ENCODE measurements at regions not wholly inside any gene's neighbourhood (a gene's known extent, or its start where the extent isn't known, plus 50 kb on each side); places are given as distances from the start of the nearest gene placed in this dataset.

DNA sequence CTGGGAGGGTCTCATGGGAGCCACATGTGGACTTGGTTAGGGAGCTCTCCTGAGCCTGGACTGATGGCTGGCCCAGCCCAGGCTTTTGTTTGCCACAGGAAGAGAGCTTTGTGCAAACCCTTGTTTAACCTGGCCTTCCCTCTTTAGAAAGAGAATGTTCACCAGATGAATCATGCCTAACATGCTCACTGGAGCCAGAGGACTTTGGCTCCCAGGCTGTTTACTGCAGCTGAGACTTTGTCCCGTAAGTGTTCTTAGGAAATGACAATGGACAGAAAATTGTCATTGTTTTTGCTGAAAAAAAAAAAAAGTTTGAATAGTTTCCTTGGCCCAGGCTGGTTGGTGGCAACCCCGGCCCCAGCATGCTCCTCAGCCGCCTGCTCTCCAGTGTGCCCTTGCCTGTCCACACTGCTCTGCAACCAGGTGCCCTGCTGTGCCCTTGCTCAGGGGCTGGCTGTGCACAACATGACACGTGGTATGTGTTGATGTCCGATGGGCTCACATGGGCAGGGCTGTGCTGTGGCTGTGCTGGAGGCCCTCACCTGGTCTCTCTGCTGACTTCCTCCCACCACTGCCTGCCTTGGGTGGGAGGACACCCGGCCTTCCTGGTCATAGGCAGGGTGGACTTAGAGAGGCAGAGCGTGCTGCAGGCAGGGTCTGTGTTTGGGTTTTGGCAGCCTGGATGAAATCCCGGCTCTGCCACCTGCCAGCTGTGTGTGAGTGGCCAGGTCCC is 215.3 kb upstream of the ZNF32 start:
- no peak for DNase-seq

DNA sequence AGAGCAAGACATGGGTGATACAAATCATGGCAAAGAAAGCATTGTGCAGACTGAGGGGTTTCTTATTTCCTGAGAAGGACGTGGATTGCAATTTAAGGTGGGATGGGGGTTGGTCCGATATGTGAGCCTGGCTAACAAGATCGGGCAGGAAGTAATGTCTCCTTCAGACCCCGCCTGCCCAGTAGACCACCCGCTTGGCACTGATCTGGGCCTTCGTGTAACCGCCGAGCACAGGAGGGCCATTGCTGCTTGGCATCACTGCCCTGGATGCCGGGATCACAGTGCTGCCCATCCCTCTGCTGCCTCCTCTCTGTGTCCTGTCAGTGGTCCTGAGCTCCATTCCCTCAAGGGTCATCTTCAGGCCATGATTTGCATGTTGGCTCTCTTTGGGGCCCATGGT is 214.6 kb upstream of the ZNF32 start:
- no peak for DNase-seq

DNA sequence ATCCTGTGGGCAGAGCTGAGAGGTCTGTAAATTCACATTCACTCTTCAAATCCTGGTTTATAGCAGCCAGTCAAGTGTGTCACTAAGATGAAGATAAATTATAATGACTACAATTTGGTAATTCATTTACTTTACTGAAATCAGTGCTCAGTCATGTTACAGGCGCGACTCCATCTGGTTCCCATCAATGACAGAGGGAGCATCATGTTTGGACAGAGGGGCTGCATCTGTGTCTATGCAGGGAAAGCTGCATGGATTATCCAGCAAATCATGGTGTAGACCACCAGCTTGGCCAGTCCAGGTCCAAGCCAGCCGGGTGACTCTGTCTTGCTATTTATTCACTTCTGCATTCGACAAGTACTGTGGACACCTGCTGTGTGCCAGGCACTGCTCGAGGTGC is 214.1 kb upstream of the ZNF32 start:
- no peak for DNase-seq

DNA sequence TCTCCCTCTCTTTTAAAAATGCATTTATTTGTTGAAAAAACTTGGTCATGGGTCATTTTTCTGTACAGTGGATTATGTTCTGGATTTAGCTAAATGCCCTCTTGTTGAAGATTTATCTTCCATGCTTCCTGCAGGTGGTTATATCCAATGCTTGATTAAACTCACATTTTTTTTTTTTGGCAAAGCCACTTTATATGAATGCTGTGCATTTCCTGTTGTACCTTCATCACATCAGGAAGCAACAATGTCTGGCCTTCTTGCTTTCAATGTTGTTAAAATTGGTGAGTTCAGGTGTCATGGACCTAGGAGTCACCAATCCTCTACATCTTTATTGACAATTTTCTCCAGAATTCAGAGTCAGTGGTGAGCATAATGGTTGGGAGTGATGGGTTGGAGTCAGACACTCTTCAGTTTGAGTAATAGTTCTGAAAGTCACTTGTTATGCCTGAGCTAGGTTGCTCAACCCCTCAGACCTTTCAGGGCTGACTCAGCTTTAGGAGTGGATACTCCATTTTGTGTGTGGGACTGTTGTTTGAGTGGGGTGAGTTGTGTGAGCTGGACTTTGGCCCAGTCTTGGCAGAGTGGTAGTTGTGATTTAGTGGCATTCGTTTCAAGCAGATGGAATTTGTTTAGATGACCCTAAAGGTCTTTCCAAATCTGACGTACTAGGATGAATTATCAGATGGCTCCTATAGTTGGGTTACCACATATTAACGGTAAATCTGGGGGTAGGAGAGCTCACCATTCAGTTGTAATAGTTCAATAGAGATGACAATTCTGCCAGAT is 213.5 kb upstream of the ZNF32 start:
- DNase-seq = no peak

DNA sequence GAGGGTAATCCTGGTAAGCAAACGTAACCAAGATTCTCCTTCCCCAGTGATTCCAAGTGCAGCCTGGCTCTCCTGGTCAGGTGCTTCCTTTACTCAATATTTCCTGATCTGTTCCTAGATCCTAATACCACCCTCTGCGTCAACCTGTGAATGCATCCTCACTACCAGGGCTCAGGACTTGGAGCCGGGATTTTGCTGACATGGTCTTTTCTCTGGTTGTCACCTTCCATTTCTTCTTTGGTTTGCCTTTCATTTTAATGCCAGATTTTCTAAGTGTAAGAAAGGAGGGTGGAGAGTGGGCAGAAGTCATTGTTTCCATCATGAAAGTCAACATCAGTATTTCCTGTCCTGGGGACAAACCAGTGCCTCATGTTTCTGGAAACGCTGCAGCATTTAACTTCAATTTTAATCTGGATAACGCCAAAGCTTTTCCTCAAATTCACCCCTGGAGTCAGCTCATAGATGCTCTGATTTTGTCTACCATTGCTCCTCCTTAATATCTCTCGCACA is 210.4 kb upstream of the ZNF32 start:
- DNase-seq = no peak

DNA sequence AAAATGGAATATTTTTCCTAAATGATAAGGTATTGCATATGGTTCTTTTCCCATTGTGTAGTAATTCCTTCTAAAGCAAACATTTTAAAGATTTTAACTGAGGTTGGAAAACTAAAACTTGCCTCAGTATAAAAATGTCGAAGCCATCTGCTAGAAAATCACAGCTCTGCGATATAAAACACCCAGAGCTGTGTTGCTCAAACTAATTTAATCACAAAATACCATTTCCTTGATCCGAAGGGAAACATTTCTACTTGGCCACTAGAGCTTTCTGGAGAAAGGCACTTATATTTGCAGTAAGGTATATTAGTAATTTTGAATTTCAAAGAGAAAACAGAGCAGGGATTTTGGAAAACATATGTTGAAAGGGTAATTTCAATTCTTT is 209.2 kb upstream of the ZNF32 start:
- DNase-seq = no peak

DNA sequence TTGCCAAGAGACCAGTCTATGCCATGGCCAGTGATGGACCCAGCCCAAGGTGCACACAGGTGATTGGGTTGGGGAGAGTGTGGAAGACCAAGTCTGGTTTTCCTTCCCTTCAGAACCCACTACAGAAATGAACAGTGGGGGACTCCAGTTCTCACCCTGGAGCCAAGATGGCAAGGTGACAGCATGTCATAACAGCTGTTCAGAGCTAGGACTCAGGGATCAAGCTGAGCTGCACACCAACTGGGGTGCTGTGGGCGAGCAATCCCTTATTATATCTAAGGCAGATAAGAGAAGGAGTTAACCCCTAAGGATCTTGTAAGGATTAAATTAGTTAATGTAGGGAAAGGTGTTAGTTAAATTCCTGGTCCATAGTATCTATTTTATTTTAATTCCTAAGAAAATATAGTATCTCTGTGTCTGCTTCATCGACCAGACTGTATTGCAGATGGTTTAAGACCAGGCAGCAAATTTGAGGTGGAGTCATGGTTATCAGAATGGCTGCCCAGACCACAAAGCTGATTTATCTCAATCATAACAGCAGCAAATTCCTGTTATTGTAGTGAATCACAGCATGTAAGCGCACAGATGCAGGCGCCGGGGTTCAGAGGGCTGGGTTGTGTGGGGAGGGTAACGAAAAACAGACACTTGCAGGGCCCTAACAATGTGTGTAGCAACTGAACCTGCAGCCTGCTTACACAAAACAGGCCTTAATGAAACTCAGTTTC is 208.7 kb upstream of the ZNF32 start:
- no peak for DNase-seq

DNA sequence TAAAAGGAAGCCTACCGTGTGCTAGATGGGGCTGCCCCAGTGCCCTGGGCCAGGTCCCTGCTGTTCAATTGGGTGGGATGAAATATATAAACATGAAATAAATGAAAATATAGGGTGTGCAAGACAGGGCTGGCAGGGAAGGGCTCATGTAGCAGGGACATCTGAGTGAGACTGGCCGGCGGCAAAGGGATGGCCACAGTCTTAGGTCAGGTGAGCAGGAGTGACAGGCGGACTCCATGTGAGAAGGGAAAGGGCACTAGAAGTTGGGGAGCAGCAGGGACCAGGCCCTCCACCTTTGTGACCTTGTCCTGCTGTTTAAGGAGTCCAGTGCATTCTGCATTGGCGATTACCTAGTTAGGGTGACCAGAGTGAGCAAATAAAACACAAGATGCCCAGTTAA is 207.6 kb upstream of the ZNF32 start:
- DNase-seq = no peak

DNA sequence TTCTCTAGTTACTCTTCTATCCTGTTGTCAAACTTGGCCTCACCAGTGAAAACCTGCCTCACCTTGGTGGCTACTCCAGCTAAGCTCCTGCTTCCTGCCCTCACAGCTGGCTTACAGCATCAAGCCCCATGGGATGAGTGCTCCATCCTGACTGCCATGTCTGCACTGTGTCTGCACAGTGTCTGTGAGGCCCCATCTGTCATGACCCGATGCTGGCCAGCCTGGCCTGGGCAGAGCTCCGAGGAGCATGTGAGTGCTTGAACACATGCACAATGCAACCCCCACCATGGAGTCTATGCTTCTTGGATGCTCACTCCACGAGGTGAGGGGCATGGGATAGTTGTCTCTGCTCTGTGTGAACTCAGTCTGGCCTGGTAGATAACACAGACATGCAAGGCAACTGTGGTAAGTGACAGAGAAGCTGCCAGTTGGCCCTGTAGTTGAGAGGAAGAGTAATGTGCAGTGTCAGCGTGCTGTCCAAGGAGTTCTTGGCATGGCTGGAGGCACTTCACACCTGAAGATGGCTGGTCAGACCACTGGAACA is 207.1 kb upstream of the ZNF32 start:
- no peak for DNase-seq

DNA sequence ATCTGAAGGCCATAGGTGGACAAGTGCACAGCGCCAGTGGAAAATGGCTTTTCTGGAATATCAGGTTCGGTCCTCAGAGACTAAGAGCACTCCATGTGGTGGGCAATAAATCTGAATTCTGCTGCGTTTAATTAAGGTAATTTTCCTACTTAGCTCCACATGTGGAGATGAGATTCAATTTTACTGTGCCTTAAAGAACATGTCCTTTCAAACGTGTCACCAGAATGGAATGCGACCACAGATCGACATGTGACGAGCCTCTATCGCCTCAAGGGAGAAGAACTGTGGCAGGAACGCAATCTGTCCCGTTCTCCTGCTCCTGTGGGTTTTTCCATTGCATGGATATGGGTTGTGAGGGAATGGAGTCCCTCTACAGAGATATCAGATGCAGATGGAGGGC is 205.3 kb upstream of the ZNF32 start:
- no peak for DNase-seq

DNA sequence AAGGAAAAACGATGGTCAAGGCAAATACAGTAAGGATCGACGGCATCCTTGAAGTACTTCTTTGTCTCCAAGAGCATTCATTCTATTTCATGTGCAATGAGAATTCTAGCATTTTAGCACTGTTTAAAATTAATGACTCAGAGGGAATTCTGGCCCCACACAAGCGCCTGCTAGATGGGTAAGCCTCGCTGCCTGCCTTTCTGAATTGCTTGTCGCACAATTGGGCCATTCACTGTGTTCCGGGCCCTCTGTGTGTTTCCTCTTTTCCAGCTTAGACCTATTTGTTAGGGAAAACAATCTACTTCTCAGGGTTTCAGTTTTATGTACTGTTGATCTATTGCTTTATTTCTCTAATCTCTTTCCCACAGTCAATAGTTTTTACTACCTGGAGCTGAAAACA is 204.7 kb upstream of the ZNF32 start:
- no peak for DNase-seq

DNA sequence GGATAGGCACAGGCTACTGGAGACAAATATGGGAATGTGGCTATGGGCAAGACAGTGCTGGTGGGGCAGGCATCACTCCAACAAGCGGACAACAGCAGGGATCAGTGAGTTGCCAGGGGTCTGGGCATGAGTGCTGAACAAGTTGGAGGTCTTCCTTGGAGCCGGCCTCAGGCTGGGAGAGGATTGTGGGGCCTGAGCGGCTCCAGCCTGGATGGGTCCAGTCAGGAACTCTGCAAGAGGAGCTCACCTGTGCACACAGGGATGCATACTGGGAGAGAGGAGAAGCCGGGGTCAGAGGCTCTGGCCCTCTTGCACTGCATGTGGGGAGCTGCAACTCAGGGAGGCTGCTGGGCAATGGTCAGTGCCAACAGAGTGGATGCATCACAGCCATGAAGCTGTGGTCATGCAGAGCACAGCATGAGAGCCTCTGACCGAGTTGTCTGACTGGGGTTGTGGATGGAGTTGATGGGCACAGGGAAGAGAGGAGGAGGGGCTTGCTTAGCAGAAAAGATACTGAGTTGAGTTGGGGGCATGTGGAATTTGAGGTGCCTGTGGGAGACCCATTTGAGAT is 204.0 kb upstream of the ZNF32 start:
- DNase-seq = no peak

DNA sequence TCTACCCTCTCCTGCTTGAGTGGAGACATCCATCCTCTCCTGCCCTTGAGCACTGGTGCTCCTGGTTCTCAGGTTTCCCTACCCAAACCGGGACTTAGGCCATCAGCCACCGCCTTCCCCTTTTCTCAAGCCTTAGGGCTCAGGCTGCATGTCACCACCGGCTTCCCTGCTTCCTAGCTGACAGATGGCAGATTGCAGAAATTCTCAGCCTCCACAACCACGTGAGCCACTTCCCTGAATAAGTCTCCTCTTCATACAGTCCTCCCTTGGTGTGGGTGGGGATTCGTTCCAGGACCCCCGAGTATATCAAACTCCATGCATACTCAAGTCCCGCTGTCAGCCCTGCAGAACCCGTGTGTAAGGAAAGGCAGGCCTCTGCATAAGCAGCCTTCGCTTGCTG is 203.5 kb upstream of the ZNF32 start:
- no peak for DNase-seq

DNA sequence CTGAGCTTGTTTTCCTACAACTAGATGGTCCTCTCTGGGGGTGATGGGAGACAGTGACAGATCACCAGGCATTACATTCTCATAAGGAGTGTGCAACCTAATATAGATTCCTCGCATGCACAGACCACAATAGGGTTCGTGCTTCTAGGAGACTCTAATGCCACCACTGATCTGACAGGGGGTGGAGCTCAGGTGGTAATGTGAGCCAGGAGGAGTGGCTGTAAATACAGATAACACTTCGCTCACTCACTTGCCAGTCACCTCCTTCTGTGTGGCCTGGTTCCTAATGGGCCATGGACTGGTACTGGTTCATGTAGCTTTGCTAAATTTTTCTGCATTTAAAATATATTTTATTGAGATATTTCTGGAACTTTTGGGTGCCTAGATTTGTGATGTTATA is 202.3 kb upstream of the ZNF32 start:
- no peak for DNase-seq

DNA sequence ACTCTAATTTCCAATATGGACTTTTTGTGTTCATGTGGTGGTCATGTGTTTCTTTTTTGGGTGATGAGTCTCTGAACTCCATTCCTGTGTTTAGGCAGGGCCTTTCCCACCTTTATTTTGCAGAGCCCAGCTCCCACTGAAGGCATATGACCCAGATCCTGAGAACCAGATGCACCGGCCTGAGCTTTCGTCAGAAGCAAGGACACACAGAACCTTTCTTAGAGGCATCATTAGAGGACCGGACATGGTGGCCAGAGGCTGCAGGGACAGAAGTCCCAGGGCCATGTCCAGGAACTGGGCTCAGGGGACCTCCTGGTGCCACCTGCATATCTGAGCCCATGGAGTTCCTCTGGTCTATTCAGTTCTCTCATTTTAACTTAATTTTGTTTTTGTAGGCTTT is 200.9 kb upstream of the ZNF32 start:
- DNase-seq = no peak

DNA sequence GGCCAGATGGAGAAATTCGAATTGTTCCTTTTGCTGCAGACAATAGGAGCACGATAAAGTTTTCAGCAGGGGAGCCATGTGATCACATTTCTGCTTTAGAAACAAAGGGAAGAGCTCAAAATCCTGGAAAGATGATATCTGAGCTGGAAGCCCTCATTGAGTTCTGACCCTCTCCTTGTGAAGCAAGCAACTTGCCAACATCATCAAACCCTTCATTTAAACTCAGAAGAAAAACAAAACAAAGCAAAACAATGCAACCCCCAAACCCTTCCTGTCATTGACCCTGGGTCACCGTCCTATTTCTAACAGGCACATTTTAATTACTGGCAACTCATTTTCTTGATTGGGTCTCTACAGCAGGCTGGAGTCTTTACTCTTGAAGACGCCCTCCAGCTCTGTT is 198.3 kb upstream of the ZNF32 start:
- DNase-seq = no peak

DNA sequence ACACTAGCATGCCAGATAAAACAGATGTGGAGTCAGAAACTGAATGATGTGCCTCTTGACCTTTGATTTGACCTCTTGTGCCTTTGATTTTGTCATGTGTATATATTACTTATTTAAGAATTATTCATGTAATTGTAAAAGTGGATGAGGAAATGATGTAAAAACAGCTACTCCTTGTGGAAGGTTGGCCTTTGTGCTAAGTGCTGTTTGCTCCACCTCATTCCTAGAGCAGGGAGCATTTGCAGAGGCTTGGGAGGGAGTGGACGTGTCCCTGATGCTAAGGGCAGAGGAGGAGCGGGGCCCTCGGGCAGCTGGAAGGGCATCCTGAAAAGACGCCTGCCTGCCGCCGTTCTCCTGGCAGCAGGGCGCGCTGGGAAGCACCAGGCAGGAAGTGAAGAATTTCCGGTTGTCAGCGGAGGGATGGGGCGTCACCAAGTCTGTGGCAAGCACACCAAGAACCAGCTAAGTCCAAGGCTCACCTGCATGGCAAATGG is 197.6 kb upstream of the ZNF32 start:
- DNase-seq = peak; percentile 64

DNA sequence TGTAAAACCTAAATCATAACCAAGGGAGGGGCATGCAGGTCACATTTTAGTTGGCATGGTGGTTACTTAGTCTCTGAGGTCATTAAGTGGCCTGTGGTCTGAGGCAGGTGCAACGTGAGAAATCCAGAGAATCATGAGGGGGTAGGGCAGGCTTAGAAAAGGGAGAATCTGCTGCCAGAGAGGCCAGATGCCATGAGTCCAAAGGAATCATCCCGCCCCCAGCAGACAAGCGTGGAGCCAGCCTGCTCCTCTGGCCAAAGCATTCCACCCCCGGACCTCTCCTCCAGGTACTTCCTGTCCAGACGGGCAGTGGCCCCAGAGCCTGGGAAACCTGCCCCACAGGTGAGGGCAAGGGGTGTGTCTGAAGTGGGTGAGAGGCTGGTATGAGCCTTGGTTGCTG is 196.4 kb upstream of the ZNF32 start:
- DNase-seq = no peak

DNA sequence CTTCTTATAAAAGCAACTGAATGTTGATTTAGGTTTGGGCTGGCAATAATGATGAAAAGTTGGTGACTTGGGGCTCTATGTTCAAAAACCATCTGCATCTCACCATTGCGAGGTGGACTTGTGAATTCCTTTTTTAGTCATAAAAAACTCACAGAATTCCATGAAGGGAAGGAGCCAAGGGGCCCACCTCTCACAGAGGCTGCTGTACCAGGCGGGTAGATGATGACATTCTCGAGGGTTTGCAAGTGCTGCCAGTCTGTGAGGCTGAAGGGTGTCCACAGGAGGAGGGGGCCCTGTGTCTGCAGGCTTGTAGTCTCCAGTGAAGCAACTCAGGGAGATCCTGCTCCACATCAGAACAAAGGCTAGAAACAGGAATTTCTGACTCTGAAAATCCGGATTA is 195.5 kb upstream of the ZNF32 start:
- DNase-seq = no peak

DNA sequence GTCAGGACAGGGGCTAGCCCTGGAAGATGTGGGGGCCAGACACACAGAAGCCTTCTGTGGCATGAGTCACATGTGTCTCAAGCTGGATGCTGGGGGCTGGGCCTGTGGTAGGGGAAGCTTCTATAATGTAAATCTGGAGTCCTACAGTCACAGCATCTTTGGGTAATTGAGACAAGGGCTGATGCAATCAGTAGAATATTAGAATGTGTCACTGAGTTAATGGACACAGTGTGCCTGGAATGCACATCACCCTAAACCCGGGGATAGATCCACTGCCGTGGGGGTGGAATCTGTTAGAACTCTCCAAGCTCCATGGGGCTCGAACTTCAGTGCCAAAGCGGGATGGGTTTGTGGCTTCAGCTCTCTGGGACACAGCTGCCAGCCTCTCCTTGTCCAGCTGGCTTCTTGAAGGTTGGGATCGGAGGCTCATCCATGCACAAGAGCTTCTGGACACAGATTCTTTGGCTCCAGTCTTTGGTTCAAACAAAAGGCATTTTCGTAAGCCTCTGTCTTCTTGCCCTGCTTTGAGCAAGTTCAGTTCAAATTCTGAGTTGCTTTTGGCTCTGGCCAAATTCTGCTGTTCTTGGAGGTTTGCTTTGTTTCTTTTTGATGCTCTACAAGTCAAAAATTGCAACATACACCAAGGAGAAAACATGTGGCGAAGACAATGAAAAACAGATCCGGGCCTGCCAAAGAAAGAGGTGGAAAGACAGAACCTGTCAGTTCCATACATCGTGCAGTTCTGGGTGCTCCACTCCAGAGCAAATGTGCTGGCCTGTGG is 194.8 kb upstream of the ZNF32 start:
- DNase-seq = no peak

DNA sequence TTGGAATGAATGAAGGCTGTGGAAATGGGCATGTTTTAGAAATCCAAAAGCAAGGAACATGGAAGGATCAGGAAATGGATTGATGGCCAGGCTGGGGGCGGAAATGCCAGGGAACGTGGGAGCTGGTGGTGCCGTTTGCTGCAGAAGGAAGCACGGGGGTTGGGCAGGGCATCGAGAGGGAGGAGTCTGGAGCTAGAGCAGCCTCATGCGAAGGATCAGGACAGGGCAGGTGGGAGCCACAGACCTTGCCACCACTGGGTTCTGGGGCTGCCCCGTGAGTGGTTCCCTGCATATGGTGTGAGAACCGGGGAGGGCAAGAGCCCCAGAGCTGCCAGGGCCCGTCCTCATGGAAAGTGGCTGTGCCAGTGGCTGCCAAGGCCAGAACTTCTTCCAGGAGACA is 193.8 kb upstream of the ZNF32 start:
- no peak for DNase-seq

DNA sequence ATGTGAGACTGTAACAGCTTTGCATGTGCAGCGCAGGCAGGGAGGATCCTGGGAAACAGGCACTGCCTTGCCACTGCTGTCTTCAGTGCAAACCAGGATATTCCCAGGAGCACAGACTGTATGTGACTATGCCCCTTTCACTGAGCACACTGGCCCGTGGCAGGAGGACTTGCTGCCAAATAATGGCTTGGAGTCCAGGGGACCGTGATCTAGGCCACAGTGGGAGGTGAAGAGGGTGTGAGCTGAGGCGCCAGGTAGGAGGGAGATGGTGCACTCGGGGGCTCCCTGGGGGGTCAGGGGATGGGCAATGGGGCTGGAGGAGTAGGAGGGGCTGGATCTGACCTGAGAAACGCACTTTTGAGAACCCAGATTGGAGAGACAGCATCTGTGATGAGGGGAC is 193.4 kb upstream of the ZNF32 start:
- no peak for DNase-seq
